Astrocyte (in vitro differentiated cells and primary cell): ENCODE measurements at regions not wholly inside any gene's neighbourhood (a gene's known extent, or its start where the extent isn't known, plus 50 kb on each side); places are given as distances from the start of the nearest gene placed in this dataset.

Experiments used
- DNase-seq: peaks from one replicate; pipeline ENCODE4 v3.0.0-alpha.2; 2010; ENCODE audit warnings: low read depth
- FAIRE-seq: peaks from 2 replicates; lab custom pipeline; 2011; peaks lifted over from hg19 to GRCh38; lab: Jason Lieb, UNC
- H2AFZ ChIP-seq: 2 replicates; pipeline ENCODE4 v1.6.0; 2012; ENCODE audit warnings: low read depth, low read length, inconsistent platforms
- H3K27ac ChIP-seq: 2 replicates; pipeline ENCODE4 v1.5.1; 2011; ENCODE audit warnings: low read depth, low read length, inconsistent platforms
- H3K27me3 ChIP-seq: 2 replicates; pipeline ENCODE4 v1.6.0; 2011; ENCODE audit warnings: low read length, inconsistent platforms; ENCODE audit not compliant: insufficient read depth
- H3K36me3 ChIP-seq: 2 replicates; pipeline ENCODE4 v1.5.1; 2011; ENCODE audit warnings: low read length, inconsistent platforms; ENCODE audit not compliant: insufficient read depth
- H3K4me1 ChIP-seq: 2 replicates; pipeline ENCODE4 v1.5.1; 2011; ENCODE audit warnings: low read length, inconsistent platforms; ENCODE audit not compliant: insufficient read depth
- H3K4me2 ChIP-seq: 2 replicates; pipeline ENCODE4 v1.6.0; 2012; ENCODE audit warnings: low read length, inconsistent platforms
- H3K4me3 ChIP-seq: 2 replicates; pipeline ENCODE4 v1.5.1; 2011; ENCODE audit warnings: low read depth, mild to moderate bottlenecking, low read length, inconsistent platforms; ENCODE audit not compliant: insufficient read depth
- H3K79me2 ChIP-seq: 2 replicates; pipeline ENCODE4 v1.6.0; 2012; ENCODE audit warnings: mild to moderate bottlenecking, low read length, inconsistent platforms; ENCODE audit not compliant: insufficient read depth
- H3K9ac ChIP-seq: 2 replicates; pipeline ENCODE4 v1.6.0; 2012; ENCODE audit warnings: mild to moderate bottlenecking, low read length, inconsistent platforms
- H3K9me3 ChIP-seq: 2 replicates; pipeline ENCODE4 v1.5.1; 2012; ENCODE audit warnings: low read depth, mild to moderate bottlenecking, low read length, inconsistent platforms; ENCODE audit not compliant: insufficient read depth
- H4K20me1 ChIP-seq: 2 replicates; pipeline ENCODE4 v1.6.0; 2012; ENCODE audit warnings: low read length, inconsistent platforms; ENCODE audit not compliant: insufficient read depth
- H3K27ac Mint-ChIP-seq: one replicate; pipeline ENCODE4 v1.8.0; 2021; ENCODE audit warnings: mild to moderate bottlenecking, mixed read lengths; ENCODE audit not compliant: unreplicated experiment
- H3K27me3 Mint-ChIP-seq: one replicate; pipeline ENCODE4 v1.8.0; 2021; ENCODE audit warnings: low read depth, mixed read lengths; ENCODE audit not compliant: unreplicated experiment
- H3K36me3 Mint-ChIP-seq: one replicate; pipeline ENCODE4 v1.8.0; 2021; ENCODE audit warnings: low read depth, mixed read lengths; ENCODE audit not compliant: unreplicated experiment
- H3K4me1 Mint-ChIP-seq: one replicate; pipeline ENCODE4 v1.8.0; 2021; ENCODE audit warnings: low read depth, mixed read lengths; ENCODE audit not compliant: unreplicated experiment
- H3K4me3 Mint-ChIP-seq: one replicate; pipeline ENCODE4 v1.8.0; 2021; ENCODE audit warnings: mild to moderate bottlenecking, moderate library complexity, mixed read lengths; ENCODE audit not compliant: unreplicated experiment
- H3K9me3 Mint-ChIP-seq: one replicate; pipeline ENCODE4 v1.8.0; 2021; ENCODE audit warnings: mild to moderate bottlenecking, mixed read lengths; ENCODE audit not compliant: unreplicated experiment
- CTCF ChIP-seq: IDR thresholded peaks from 2 replicates; pipeline ENCODE4 v1.5.1; 2011; ENCODE audit warnings: low read depth, mild to moderate bottlenecking, inconsistent platforms, low read length, moderate library complexity; ENCODE audit not compliant: insufficient read depth
- EZH2 ChIP-seq: IDR thresholded peaks from 2 replicates; pipeline ENCODE4 v1.6.1; 2012; ENCODE audit warnings: mild to moderate bottlenecking, low read length, inconsistent platforms; ENCODE audit not compliant: insufficient read depth

GRCh38 chr5:167721926-167722440, 569.5 kb upstream of the WWC1 start:
- Histone ChIP-seq H4K20me1 (no peaks in the 10 kb centered on the region), H3K27ac (no peak overlapping the region), H3K4me3 (no peak overlapping the region), H2AFZ (no peak overlapping the region), H3K79me2 (no peaks in the 10 kb centered on the region), H3K9me3 (no peaks in the 10 kb centered on the region), H3K4me1 (no peaks in the 10 kb centered on the region), H3K9ac (no peak overlapping the region), H3K27me3 (no peaks in the 10 kb centered on the region), H3K4me2 (no peak overlapping the region), H3K36me3 (no peaks in the 10 kb centered on the region)
- H3K4me1 Mint-ChIP-seq: peaks cover 55% of the 10 kb centered on the region
- H3K36me3 Mint-ChIP-seq: peaks cover 16% of the 10 kb centered on the region
- H3K9me3 Mint-ChIP-seq: no peaks in the 10 kb centered on the region
- no peak for DNase-seq
- FAIRE-seq: no peak
- no peak overlapping the region for H3K4me3 Mint-ChIP-seq
- no peak for TF ChIP-seq EZH2
- TF ChIP-seq CTCF: no peak
- H3K27me3 Mint-ChIP-seq: no peaks in the 10 kb centered on the region
- H3K27ac Mint-ChIP-seq: peak overlapping the region; percentile 38

- Histone ChIP-seq H3K79me2 (no peaks in the 10 kb centered on the region), H3K27ac (no peak overlapping the region), H3K4me1 (no peaks in the 10 kb centered on the region), H3K36me3 (no peaks in the 10 kb centered on the region), H3K4me3 (no peak overlapping the region), H3K9ac (no peak overlapping the region), H2AFZ (peak overlapping the region; percentile 16), H3K27me3 (no peaks in the 10 kb centered on the region), H3K9me3 (no peaks in the 10 kb centered on the region), H4K20me1 (no peaks in the 10 kb centered on the region), H3K4me2 (no peak overlapping the region)
- FAIRE-seq: peak; percentile 85
- TF ChIP-seq CTCF (peak; percentile 91), EZH2 (no peak)
- H3K27me3 Mint-ChIP-seq: no peaks in the 10 kb centered on the region
- DNase-seq: peak; percentile 64
- H3K4me3 Mint-ChIP-seq: no peak overlapping the region
- peaks cover 16% of the 10 kb centered on the region for H3K36me3 Mint-ChIP-seq
- peak overlapping the region; percentile 42 for H3K27ac Mint-ChIP-seq
- peaks cover 47% of the 10 kb centered on the region for H3K4me1 Mint-ChIP-seq
- H3K9me3 Mint-ChIP-seq: no peaks in the 10 kb centered on the region
Observed at GRCh38 chr5:167723254-167723871, 568.1 kb upstream of the WWC1 start.

- H3K27me3 Mint-ChIP-seq: no peaks in the 10 kb centered on the region
- Histone ChIP-seq H3K4me1 (peaks cover 5% of the 10 kb centered on the region), H2AFZ (no peak overlapping the region), H3K27me3 (no peaks in the 10 kb centered on the region), H3K9ac (no peak overlapping the region), H3K4me2 (no peak overlapping the region), H3K9me3 (no peaks in the 10 kb centered on the region), H3K36me3 (no peaks in the 10 kb centered on the region), H3K4me3 (no peak overlapping the region), H3K79me2 (no peaks in the 10 kb centered on the region), H4K20me1 (no peaks in the 10 kb centered on the region), H3K27ac (no peak overlapping the region)
- DNase-seq (peak; percentile 42), FAIRE-seq (no peak)
- H3K27ac Mint-ChIP-seq: no peak overlapping the region
- TF ChIP-seq EZH2 (no peak), CTCF (no peak)
- no peak overlapping the region for H3K4me3 Mint-ChIP-seq
- H3K4me1 Mint-ChIP-seq: peaks cover 50% of the 10 kb centered on the region
- peaks cover 11% of the 10 kb centered on the region for H3K36me3 Mint-ChIP-seq
- H3K9me3 Mint-ChIP-seq: no peaks in the 10 kb centered on the region
Observed at GRCh38 chr5:167725264-167725663, 566.2 kb upstream of the WWC1 start.
